Glutamatergic neuron (in vitro differentiated cells): ENCODE measurements at regions not wholly inside any gene's neighbourhood (a gene's known extent, or its start where the extent isn't known, plus 50 kb on each side); places are given as distances from the start of the nearest gene placed in this dataset.

Experiments
- DNase-seq: peaks from one replicate; pipeline ENCODE4 v3.0.0; 2022
- H3K27ac Mint-ChIP-seq: one replicate; pipeline ENCODE4 v1.8.0; 2020; ENCODE audit warnings: mild to moderate bottlenecking, mixed read lengths, inconsistent platforms; ENCODE audit not compliant: unreplicated experiment
- H3K27me3 Mint-ChIP-seq: one replicate; pipeline ENCODE4 v1.8.0; 2020; ENCODE audit warnings: mild to moderate bottlenecking, moderate library complexity, mixed read lengths, inconsistent platforms; ENCODE audit not compliant: unreplicated experiment
- H3K36me3 Mint-ChIP-seq: one replicate; pipeline ENCODE4 v1.8.0; 2020; ENCODE audit warnings: mild to moderate bottlenecking, mixed read lengths, inconsistent platforms; ENCODE audit not compliant: unreplicated experiment
- H3K4me1 Mint-ChIP-seq: one replicate; pipeline ENCODE4 v1.8.0; 2020; ENCODE audit warnings: mild to moderate bottlenecking, low read depth, mixed read lengths, inconsistent platforms; ENCODE audit not compliant: unreplicated experiment
- H3K4me3 Mint-ChIP-seq: one replicate; pipeline ENCODE4 v1.8.0; 2020; ENCODE audit warnings: mild to moderate bottlenecking, mixed read lengths, inconsistent platforms; ENCODE audit not compliant: unreplicated experiment
- H3K9me3 Mint-ChIP-seq: one replicate; pipeline ENCODE4 v1.8.0; 2020; ENCODE audit warnings: mild to moderate bottlenecking, moderate library complexity, mixed read lengths, inconsistent platforms; ENCODE audit not compliant: unreplicated experiment
- CTCF ChIP-seq: fragments of 200-600 bp; sonication (generic); IDR thresholded peaks from one replicate; pipeline ENCODE4 v1.5.0; 2021; ENCODE audit not compliant: partially characterized antibody, unreplicated experiment

GRCh38 chr13:79237981-79238380 is 168.1 kb downstream of the RBM26 start:
- Mint-ChIP-seq H3K4me3 (no peak overlapping the region), H3K36me3 (peaks cover 6% of the 10 kb centered on the region), H3K27me3 (no peaks in the 10 kb centered on the region), H3K9me3 (no peaks in the 10 kb centered on the region), H3K4me1 (no peaks in the 10 kb centered on the region), H3K27ac (no peak overlapping the region)
- no peak for TF ChIP-seq CTCF
- no peak for DNase-seq

GRCh38 chr13:79231887-79232286 is 174.2 kb downstream of the RBM26 start:
- Mint-ChIP-seq H3K9me3 (peaks cover 1% of the 10 kb centered on the region), H3K27ac (no peak overlapping the region)

GRCh38 chr13:79229761-79230160 is 176.3 kb downstream of the RBM26 start:
- no peaks in the 10 kb centered on the region for H3K27me3 Mint-ChIP-seq
- H3K36me3 Mint-ChIP-seq = no peaks in the 10 kb centered on the region
- H3K27ac Mint-ChIP-seq = no peak overlapping the region
- H3K9me3 Mint-ChIP-seq = peaks cover 1% of the 10 kb centered on the region
- TF ChIP-seq CTCF = no peak
- DNase-seq = no peak
- peaks cover 18% of the 10 kb centered on the region for H3K4me1 Mint-ChIP-seq
- no peak overlapping the region for H3K4me3 Mint-ChIP-seq

More at GRCh38 chr13:79231887-79232286, 174.2 kb downstream of the RBM26 start:
- no peak overlapping the region for H3K4me3 Mint-ChIP-seq
- peaks cover 2% of the 10 kb centered on the region for H3K4me1 Mint-ChIP-seq
- no peak for DNase-seq
- TF ChIP-seq CTCF = no peak
- H3K27me3 Mint-ChIP-seq = no peaks in the 10 kb centered on the region
- peaks cover 6% of the 10 kb centered on the region for H3K36me3 Mint-ChIP-seq

- Mint-ChIP-seq H3K27ac (no peak overlapping the region), H3K27me3 (no peaks in the 10 kb centered on the region), H3K4me1 (peaks cover 19% of the 10 kb centered on the region), H3K4me3 (no peak overlapping the region), H3K9me3 (peaks cover 1% of the 10 kb centered on the region), H3K36me3 (no peaks in the 10 kb centered on the region)
- no peak for DNase-seq
- TF ChIP-seq CTCF = no peak
These were observed 177.1 kb downstream of the RBM26 start for GRCh38 chr13:79228972-79229371.

- peaks cover 6% of the 10 kb centered on the region for H3K36me3 Mint-ChIP-seq
- no peaks in the 10 kb centered on the region for H3K27me3 Mint-ChIP-seq
- H3K4me1 Mint-ChIP-seq = peaks cover 19% of the 10 kb centered on the region
- no peak overlapping the region for H3K27ac Mint-ChIP-seq
- no peak overlapping the region for H3K4me3 Mint-ChIP-seq
- H3K9me3 Mint-ChIP-seq = peaks cover 3% of the 10 kb centered on the region
- no peak for TF ChIP-seq CTCF
- DNase-seq = no peak
These were observed 178.6 kb downstream of the RBM26 start for GRCh38 chr13:79227418-79227817.
